ENCODE measurements at regions not wholly inside any gene's neighbourhood (a gene's known extent, or its start where the extent isn't known, plus 50 kb on each side); places are given as distances from the start of the nearest gene placed in this dataset.

DNA sequence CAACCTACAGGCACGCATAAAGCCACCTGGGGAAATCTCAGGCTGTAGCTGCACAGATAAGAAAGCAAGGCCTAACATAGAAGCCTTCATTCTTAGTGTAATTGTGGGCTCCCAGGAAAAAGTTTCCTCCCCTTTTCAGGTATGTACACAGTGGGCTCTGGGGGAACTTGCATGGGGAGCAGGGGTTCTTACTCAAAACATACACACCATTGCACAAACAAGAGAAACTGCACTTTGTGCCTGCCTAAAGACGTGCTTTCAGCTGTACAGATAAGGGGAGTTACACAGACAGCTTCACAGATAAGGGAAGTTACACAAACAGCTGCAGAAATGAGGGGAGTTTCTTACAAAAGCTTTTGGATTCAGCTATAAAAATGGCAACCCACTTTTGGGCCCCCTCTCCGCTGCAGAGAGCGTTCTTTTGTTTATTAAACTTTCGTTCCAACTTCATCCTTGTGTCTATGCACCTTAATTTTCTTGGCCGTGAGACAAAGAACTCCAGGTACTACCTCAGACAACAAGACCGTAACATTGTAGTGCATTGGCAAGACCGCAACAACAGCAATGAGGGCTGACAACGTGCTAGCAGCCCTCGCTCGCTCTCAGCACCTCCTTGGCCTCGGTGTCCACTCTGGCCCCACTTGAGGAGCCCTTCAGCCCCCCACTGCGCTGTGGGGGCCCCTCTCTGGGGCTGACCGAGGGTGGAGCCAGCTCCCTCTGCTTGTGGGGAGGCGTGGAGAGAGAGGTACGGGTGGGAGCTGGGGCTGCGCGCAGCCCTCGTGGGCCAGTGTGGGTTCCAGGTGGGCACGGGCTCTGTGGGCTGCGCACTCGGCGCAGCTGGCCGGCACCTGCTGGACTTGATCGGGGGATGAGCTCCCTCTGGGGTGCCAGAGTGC lies 317.5 kb downstream of the RAPGEF2 start:
- TF ChIP-seq, protein P1, sequence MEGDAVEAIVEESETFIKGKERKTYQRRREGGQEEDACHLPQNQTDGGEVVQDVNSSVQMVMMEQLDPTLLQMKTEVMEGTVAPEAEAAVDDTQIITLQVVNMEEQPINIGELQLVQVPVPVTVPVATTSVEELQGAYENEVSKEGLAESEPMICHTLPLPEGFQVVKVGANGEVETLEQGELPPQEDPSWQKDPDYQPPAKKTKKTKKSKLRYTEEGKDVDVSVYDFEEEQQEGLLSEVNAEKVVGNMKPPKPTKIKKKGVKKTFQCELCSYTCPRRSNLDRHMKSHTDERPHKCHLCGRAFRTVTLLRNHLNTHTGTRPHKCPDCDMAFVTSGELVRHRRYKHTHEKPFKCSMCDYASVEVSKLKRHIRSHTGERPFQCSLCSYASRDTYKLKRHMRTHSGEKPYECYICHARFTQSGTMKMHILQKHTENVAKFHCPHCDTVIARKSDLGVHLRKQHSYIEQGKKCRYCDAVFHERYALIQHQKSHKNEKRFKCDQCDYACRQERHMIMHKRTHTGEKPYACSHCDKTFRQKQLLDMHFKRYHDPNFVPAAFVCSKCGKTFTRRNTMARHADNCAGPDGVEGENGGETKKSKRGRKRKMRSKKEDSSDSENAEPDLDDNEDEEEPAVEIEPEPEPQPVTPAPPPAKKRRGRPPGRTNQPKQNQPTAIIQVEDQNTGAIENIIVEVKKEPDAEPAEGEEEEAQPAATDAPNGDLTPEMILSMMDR (conservative IDR thresholded peaks at IDR 0.05; ENCODE audit: low read depth, low read length), result no peak
- no peak for TF ChIP-seq EZH2 (IDR thresholded peaks at IDR 0.05; ENCODE audit: borderline replicate concordance, low read depth, low read length, poor library complexity, severe bottlenecking)

All from A673 (cell line).